CD4-positive, alpha-beta T cell treated with Interferon alpha-2 for 1 hour (primary cell): ENCODE measurements at regions not wholly inside any gene's neighbourhood (a gene's known extent, or its start where the extent isn't known, plus 50 kb on each side); places are given as distances from the start of the nearest gene placed in this dataset.
"Not testable (repeated sequence)": the region's sequence is repeated elsewhere in the genome, so short reads cannot be mapped to it uniquely, and the experiment has no call there.

Experiments
- DNase-seq, 2 donors: peaks; one replicate each; pipeline ENCODE4 v3.0.0-alpha.2; 2020 to 2022

GRCh38 chr6:115216835-115217234 is 843.9 kb downstream of the FRK start:
- DNase-seq, result no peak

DNA sequence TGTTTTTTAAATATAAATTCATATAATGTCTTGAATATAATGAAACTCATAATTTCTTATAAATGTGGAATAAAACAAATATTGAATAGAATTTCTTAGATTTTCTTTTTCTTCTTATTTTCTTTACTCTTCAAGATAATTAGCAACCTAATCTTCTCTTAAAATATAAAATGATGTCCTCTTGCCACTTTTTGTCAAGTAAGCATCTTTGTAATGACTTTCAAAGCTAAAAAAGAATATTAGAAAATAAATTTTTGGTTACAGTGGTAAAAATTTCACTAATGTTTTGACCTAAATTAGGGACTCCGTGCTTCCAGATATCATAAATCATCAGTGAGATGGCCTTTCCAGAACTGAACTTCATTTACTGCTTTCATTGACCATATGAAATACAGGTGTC is 846.4 kb downstream of the FRK start:
- DNase-seq, result no peak

GRCh38 chr6:115203381-115203780 is 857.3 kb downstream of the FRK start:
- DNase-seq, result no peak

DNA sequence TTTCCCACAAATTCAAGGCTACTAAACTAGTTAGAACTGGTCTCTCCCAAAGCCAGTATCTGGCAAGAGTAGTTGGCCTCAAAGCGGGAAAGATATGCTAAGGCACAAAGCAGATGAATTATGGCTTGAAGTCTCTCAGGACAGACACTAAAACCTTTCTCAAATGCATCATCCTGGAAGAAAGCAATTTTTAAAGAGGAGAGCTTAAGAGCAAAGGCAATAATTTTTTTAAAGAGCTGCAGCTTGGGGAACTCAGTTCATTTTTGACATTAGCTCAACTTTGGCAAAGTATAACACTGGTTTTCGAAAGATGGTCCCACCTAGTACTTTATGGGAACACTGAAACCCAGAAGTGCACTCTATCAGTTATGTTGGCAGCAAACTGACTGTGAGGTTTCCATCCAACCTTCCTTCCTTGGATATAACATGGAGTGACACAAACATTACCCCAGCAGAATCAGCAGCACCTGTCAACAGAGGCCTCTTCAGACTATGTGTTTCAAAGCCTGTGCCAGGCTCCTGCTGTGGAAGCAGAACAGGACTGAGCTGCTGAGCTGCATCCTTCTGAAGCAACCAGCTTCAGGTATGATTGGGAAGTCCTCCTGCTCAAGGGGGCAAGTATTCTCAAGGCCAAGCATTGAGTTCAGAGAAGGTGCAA is 852.3 kb upstream of the HS3ST5 start:
- no peak for DNase-seq

DNA sequence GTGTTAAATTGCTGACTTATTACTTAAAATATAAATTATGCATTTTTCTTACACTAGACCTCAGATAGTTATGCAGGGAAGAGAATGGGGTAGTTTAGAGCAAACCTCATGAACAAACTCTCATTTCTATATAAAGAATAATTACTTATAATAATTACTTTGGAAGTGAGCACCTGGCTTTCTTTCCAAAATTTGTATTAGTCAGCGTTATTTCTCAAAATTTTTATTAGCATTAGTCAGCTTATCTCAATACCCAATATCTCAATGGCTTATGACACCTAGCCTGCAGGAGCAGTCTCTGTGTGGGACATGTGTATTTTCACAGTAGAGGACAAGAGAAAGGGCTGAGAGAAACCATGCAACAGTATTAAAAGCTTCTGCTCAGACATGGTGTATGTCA is 849.2 kb upstream of the HS3ST5 start:
- DNase-seq, result no peak

GRCh38 chr6:115190534-115190933 is 847.7 kb upstream of the HS3ST5 start:
- DNase-seq, result no peak

- DNase-seq, result not testable (repeated sequence)
Measured at GRCh38 chr6:115175456-115175855, 832.6 kb upstream of the HS3ST5 start.

GRCh38 chr6:115165912-115166311 is 823.1 kb upstream of the HS3ST5 start:
- not testable (repeated sequence) for DNase-seq

DNA sequence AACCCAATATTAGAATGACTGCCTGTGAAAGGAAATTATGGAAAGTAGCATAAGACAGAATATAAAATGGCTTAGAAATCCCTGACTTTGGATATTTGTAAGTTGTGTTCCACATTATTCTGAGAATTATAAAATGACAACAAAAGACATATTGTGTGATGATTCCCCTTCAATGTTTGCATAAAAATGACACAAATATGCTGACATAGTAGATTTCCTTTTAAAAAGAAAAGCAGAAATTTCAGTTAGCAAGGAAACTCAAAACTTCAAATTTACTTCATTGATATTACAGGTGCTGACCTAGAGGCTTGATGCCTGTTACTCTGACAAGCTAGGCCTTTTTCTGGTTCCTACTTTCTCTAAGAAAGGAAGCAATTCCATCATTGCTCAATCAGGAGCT is 816.9 kb upstream of the HS3ST5 start:
- DNase-seq, result no peak

- DNase-seq, result no peak
Measured at GRCh38 chr6:115137910-115138309, 795.1 kb upstream of the HS3ST5 start.

DNA sequence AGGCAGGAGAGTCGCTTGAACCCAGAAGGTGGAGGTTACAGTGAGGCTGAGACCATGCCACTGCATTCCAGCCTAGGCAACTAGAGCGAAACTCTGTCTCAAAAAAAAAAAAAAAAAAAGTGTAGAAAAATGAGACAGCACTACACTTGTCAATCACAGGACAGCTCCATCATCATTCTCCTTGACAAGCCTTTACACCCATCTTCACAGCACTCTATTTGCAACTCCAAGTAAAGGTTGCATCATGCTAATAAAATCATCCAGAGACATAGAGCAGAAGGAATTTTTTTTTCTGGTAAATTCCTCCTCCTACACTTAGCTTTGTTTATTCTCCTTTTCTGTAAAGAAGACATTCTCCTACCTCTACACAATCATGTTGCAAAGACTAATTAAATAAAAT is 791.0 kb upstream of the HS3ST5 start:
- no peak for DNase-seq

DNA sequence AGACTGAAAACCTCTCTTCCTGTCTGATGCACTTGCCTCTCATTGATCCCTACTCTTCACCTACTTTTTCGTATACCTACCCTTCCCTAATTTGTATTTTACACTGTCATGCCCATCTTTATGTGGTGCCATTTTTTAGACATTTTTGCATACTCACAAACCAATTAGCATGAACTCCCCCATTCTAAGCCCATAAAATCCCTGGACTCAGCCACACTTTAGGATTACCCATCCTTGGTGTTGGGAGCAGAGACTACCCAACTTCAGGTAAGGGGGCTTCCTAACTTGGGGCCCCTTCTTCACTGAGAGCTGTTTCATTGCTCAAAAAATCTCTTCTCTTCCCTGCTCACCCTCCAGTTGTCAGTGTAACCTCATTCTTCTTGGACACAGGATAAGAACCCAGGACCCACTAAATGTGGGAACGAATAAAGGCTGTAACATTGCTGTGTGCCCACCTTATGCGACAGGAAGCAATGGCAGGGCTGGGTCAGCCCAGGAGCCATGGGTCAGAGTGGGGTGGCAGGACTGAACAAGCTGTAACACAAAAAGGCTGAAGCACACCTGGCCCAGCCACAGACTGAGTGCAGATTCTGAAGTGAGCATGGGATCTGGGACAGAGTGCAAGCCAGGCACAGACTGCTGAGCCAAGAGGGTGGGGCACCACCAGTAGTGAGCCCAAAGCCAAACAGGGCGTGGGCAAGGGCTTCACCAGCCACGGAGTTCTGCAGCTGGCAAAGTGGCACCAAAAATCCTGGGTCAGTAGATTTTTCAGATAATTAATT is 789.1 kb upstream of the HS3ST5 start:
- DNase-seq, result no peak

DNA sequence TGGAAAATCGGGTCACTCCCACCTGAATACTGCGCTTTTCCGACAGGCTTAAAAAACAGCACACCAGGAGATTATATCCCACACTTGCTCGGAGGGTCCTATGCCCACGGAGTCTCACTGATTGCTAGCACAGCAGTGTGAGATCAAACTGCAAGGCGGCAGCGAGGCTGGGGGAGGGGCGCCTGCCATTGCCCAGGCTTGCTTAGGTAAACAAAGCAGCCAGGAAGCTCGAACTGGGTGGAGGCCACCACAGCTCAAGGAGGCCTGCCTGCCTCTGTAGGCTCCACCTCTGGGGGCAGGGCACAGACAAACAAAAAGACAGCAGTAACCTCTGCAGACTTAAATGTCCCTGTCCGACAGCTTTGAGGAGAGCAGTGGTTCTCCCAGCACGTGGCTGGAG is 778.7 kb upstream of the HS3ST5 start:
- not testable (repeated sequence) for DNase-seq

DNA sequence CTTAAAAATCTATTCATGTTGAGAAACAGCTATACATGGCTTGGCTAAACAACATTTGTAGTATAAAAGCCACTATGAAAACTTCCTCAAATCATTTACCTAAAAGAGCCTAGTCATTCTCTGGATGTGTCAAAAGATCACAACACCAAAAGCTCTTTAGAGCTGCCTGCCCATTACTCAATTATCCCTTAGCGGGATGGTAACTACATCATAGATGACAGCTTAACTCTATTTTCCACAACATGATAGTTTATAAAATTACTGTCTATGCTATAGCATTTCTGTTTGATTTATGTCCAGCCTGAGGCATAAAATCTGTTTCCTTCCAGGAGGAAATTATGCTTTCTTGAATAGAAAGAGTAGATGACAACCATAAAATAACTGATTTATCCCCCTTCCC is 777.6 kb upstream of the HS3ST5 start:
- no peak for DNase-seq

DNA sequence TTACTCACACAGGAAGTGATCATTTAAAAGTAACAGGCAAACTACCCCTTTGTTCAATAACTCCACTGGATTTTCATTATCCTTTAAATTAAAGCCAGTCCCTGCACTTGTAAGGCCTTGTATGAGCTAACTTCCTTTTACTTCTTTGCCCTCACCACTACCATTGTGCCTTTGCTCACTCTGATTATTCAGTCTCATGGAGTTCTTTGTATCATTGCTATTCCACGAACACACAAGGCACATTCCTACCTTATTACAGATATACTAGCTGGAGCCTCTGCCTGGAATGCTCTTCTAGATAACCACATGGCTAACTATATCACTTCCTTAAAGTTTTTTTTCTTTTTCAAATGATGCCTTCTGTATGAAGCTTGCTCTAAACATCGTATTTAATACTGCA is 748.6 kb upstream of the HS3ST5 start:
- DNase-seq, result no peak

GRCh38 chr6:115078555-115078954 is 735.7 kb upstream of the HS3ST5 start:
- no peak for DNase-seq

DNA sequence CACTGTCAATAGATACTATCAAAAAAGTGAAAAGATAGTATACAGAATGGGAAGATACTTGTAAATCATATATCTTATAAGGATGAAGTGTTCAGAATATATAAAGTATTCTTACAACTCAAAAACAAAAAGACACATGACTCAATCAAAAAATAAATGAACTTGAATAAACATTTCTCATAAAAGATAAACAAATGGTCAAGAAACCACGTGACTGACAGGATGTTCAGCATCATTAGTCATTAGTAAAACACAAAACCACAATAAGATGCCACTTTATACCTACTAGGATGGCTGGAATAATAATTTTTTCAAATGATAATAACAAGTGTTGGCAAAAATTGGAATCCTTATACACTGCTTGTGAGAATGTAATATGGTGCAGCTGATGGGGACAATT is 729.1 kb upstream of the HS3ST5 start:
- no peak for DNase-seq

DNA sequence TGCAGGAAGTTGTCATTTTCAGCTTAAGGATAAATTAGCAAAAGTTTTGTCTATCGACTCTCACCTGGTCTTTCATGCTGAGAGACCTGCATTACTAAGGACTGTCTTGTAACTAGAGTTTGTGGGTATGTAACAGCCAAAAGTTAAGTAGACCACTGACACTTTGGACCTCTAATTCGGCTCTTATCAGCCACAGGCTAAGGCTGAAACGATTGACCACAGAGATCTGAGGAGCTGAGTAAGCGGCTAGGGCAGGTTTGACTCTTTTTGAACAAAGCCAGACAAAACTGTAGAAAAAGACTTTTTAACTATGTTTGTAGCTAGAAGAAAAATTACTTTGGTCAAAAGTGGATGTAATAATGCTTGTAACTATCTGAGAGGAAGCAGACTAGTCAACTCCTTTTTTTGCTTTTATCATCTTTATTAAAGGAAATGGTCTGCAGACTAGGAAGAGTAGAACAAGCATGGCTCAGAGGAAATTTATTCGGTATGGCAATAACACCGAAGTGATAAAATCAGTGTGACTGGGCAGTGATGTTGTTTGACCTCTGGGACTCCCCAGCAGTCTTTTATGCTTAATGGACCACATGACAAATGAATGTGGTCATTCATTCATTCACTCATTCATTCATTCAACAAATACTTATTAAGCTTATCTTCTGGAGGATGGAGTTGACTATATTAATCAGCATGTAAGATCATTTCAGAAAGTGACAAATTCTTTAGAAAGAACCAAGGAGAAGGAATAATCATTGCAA is 725.0 kb upstream of the HS3ST5 start:
- no peak for DNase-seq

- no peak for DNase-seq
Measured at GRCh38 chr6:115064680-115065079, 721.9 kb upstream of the HS3ST5 start.

DNA sequence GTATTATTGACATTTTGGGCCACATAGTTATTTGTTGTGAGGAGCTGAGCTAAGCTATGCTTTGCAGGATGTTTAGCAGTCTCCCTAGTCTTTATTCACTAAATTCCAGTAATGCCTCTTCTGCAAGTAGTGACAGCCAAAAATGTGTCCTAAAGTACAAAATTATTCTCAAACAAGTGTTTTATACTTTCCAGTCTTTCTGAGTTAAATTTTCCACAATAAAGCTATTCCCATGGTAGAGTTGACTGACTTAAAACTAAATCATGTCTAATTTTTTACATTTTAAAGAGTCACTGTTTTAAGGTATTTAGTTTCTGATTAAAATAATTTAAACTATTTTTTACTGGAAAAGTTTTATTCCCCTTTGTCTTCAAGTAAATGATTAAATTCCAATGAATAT is 717.8 kb upstream of the HS3ST5 start:
- no peak for DNase-seq

GRCh38 chr6:115058414-115059211 is 715.8 kb upstream of the HS3ST5 start:
- no peak for DNase-seq

- DNase-seq, result no peak
Measured at GRCh38 chr6:115055579-115055978, 712.8 kb upstream of the HS3ST5 start.

- DNase-seq, result not testable (repeated sequence)
Measured at GRCh38 chr6:115054242-115054641, 711.4 kb upstream of the HS3ST5 start.
